ENCODE measurements at regions not wholly inside any gene's neighbourhood (a gene's known extent, or its start where the extent isn't known, plus 50 kb on each side); places are given as distances from the start of the nearest gene placed in this dataset.

GRCh38 chr3:923161-923910 is 169.5 kb upstream of the CNTN6 start:
- TF ChIP-seq CTCF (IDR thresholded peaks at IDR 0.05; ENCODE audit: insufficient read depth, low read length, poor library complexity, severe bottlenecking) (no peak), EZH2phosphoT487 (conservative IDR thresholded peaks at IDR 0.05; ENCODE audit: low read length) (no peak)
